HFF-Myc (cell line): ENCODE measurements at regions not wholly inside any gene's neighbourhood (a gene's known extent, or its start where the extent isn't known, plus 50 kb on each side); places are given as distances from the start of the nearest gene placed in this dataset.

Experiments
- DNase-seq: peaks from one replicate; pipeline ENCODE4 v3.0.0-alpha.2; 2011; ENCODE audit warnings: low read depth; ENCODE audit errors: extremely low read depth
- H3K4me3 ChIP-seq: replicated peaks from 2 replicates; pipeline ENCODE4 v1.5.1; 2011; ENCODE audit warnings: low read depth, mild to moderate bottlenecking, control low read depth, low read length
- TF ChIP-seq, protein P1 (sequence below): IDR thresholded peaks from 2 replicates; pipeline ENCODE4 v1.5.1; 2012; ENCODE audit warnings: mild to moderate bottlenecking, low read depth, low read length, control low read depth; ENCODE audit errors: missing control alignments

DNA sequence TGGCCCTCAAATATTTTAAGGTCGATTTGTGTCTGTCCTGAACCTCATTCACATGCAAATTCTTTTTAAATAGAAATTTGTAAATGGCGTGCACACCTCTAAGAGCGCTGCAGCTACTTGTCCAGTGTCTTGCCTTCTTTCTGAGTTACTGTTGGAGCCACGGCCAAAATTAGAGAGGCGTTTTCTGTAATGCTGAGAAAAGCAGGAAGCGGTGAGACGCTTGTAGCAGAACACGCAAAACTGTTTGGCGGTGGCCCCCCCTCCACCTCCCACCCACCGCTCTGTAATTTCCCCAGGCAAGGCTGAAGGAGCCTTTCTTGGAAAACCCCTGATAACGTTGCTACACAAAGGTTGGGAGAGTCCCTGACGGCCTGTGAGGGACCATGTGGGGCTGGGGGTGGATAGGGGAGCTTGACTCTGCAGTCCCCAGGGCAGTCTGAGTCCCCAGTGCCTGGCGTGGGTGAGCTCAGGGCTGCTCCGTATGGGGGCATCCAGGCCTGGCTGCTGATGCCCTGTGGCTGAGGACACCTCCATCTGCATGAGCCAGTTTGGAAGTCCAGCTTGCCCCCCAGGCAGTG is 96.5 kb downstream of the GADD45G start:
- no peak overlapping the region for H3K4me3 ChIP-seq
- TF ChIP-seq, protein P1, sequence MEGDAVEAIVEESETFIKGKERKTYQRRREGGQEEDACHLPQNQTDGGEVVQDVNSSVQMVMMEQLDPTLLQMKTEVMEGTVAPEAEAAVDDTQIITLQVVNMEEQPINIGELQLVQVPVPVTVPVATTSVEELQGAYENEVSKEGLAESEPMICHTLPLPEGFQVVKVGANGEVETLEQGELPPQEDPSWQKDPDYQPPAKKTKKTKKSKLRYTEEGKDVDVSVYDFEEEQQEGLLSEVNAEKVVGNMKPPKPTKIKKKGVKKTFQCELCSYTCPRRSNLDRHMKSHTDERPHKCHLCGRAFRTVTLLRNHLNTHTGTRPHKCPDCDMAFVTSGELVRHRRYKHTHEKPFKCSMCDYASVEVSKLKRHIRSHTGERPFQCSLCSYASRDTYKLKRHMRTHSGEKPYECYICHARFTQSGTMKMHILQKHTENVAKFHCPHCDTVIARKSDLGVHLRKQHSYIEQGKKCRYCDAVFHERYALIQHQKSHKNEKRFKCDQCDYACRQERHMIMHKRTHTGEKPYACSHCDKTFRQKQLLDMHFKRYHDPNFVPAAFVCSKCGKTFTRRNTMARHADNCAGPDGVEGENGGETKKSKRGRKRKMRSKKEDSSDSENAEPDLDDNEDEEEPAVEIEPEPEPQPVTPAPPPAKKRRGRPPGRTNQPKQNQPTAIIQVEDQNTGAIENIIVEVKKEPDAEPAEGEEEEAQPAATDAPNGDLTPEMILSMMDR: no peak
- no peak for DNase-seq

GRCh38 chr9:89702401-89702800 is 97.6 kb downstream of the GADD45G start:
- TF ChIP-seq, protein P1: no peak
- DNase-seq: no peak
- H3K4me3 ChIP-seq: no peak overlapping the region

DNA sequence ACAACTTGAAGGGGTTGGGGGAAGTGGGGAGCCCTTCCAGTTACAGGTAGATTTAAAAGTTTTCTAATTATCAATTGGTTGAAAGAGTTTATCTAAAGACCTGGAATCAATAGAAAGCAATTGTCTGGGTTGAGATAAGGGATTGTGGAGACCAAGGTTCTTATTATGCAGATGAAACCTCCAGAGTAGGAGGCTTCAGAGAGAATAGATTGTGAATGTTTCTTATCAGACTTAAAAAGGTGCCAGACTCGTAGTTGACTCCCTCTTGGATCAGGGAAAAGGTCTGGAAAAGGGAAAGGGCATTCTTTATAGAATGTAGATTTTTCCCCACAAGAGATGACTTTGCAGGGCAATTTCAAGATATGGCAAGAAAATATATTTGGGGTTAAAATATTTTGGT is 100.8 kb downstream of the GADD45G start:
- DNase-seq: no peak
- TF ChIP-seq, protein P1: no peak

DNA sequence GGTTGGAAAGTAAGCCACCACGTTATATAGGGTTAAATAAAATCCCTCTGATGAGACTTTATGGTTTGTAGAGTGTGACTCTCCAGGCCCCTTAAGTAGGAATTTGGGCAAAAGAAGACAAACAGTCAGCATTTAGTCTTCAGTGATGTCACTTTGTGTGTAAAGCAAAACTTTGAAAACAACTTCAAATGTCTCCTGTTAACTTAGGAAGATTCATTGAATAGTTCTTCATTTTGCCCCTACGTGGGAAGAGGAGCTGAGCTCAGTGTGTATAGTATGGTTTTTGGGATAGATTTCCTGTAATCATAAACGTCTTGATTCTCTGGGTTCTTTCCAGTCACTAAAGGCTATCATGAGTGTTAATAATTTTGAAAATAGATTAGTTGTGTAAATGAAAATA is 101.3 kb downstream of the GADD45G start:
- TF ChIP-seq, protein P1: no peak
- no peak overlapping the region for H3K4me3 ChIP-seq
- no peak for DNase-seq

More for the DNA sequence above, 100.8 kb downstream of the GADD45G start:
- H3K4me3 ChIP-seq: no peak overlapping the region

DNA sequence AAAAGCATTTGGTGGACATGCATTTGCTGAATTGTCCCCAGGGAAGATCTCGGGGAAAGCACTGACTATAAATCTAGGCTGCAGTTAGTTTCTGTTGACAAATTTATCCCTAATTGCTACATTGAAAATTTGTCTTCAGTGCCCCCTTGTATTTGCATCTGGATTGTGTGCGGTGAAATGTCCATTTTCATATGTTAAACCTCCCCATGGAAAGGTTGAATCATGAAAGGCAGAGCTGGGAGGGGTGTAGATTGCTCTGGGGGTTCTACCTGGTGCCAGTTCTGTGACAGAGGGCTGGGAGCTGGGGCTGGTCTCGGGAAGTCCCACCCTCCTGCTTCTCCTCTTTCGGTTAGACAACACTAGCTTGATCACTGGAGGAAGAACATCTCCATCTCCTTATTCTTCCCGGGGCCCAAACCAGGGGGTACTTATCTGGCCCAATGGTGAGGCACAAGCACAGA is 101.9 kb downstream of the GADD45G start:
- H3K4me3 ChIP-seq: no peak overlapping the region
- DNase-seq: no peak
- TF ChIP-seq, protein P1: no peak

DNA sequence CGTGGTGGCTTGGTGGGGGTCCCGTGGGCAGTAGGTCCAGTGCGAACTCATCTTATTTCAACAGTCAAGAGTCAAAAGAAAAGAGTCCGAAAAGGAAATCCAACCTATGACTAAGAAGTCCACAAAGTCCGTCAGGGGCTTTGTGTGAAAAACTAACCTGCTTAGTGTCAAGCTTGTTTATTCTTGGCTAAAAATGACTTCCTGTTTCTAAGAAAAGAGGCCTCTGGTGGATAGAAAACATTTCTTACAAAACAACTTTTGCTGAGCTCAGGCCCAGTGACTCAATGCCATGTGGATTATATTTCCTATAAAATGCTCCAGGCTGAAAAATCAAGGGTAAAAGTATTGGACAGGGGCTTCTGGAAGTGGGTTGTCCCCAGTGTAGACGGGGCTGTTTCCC is 105.9 kb downstream of the GADD45G start:
- DNase-seq: no peak
- H3K4me3 ChIP-seq: no peak overlapping the region
- TF ChIP-seq, protein P1: no peak

DNA sequence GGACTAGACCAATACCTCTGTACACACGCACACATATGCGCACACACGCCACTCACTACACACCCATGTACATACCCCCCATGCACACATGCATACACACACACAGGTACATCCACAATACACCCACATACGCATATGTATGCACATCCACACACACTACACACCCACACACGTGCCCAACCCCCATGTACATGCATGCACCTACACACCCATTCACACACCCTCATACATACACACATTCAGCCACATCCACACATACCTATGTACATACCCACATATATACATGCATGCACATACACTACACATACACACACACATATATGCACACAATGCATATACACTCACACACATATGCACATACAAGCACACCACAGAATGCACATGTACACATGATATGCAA is 107.1 kb downstream of the GADD45G start:
- TF ChIP-seq, protein P1: no peak
- no peak for DNase-seq
- H3K4me3 ChIP-seq: no peak overlapping the region
